GM12874 (cell line): ENCODE measurements at regions not wholly inside any gene's neighbourhood (a gene's known extent, or its start where the extent isn't known, plus 50 kb on each side); places are given as distances from the start of the nearest gene placed in this dataset.

Source experiments
- CTCF ChIP-seq: IDR thresholded peaks from 2 replicates; pipeline ENCODE4 v1.5.1; 2011; ENCODE audit warnings: low read depth, mild to moderate bottlenecking, control low read depth, low read length, moderate library complexity; ENCODE audit not compliant: insufficient read depth

GRCh38 chr2:192373754-192374153, 179.0 kb upstream of the TMEFF2 start:
- no peak for TF ChIP-seq CTCF

GRCh38 chr2:192373221-192373620, 178.5 kb upstream of the TMEFF2 start:
- TF ChIP-seq CTCF: no peak

- no peak for TF ChIP-seq CTCF
Observed at GRCh38 chr2:192369969-192370368, 175.2 kb upstream of the TMEFF2 start.

- TF ChIP-seq CTCF: no peak
Observed at GRCh38 chr2:192357217-192357616, 162.5 kb upstream of the TMEFF2 start.

- no peak for TF ChIP-seq CTCF
Observed at GRCh38 chr2:192354512-192355244, 159.9 kb upstream of the TMEFF2 start.

GRCh38 chr2:192347542-192347941, 152.8 kb upstream of the TMEFF2 start:
- TF ChIP-seq CTCF: no peak

- no peak for TF ChIP-seq CTCF
Observed at GRCh38 chr2:192345287-192345686, 150.6 kb upstream of the TMEFF2 start.
